Nephron (organoid): ENCODE measurements at regions not wholly inside any gene's neighbourhood (a gene's known extent, or its start where the extent isn't known, plus 50 kb on each side); places are given as distances from the start of the nearest gene placed in this dataset.
A peak's percentile ranks its signal among the peaks of the same experiment; 100 is the strongest.
"Not testable (repeated sequence)": the region's sequence is repeated elsewhere in the genome, so short reads cannot be mapped to it uniquely, and the experiment has no call there.

Experiments
- H3K27ac Mint-ChIP-seq, 3 experiments: 2 replicates each; pipeline ENCODE4 v1.8.0; 2020; ENCODE audit warnings: mixed read lengths in 3 of 3, mild to moderate bottlenecking in 2 of 3, moderate library complexity in 1 of 3
- H3K27me3 Mint-ChIP-seq: 2 replicates; pipeline ENCODE4 v1.8.0; 2021; ENCODE audit warnings: low read depth, mild to moderate bottlenecking, moderate library complexity, mixed read lengths
- H3K36me3 Mint-ChIP-seq: 2 replicates; pipeline ENCODE4 v1.8.0; 2020; ENCODE audit warnings: low read depth, mixed read lengths
- H3K4me1 Mint-ChIP-seq: 2 replicates; pipeline ENCODE4 v1.8.0; 2020; ENCODE audit warnings: mixed read lengths
- H3K4me3 Mint-ChIP-seq, 3 experiments: 2 replicates each; pipeline ENCODE4 v1.8.0; 2020; ENCODE audit warnings: mild to moderate bottlenecking in 3 of 3, mixed read lengths in 3 of 3, moderate library complexity in 2 of 3
- H3K9me3 Mint-ChIP-seq: 2 replicates; pipeline ENCODE4 v1.8.0; 2020; ENCODE audit warnings: mixed read lengths
- CTCF ChIP-seq, 3 experiments: fragments of 200-600 bp; sonication (generic); IDR thresholded peaks; one replicate each; pipeline ENCODE4 v1.5.0; 2021; ENCODE audit warnings: antibody characterized with exemption in 3 of 3; ENCODE audit not compliant: unreplicated experiment in 3 of 3

GRCh38 chr3:74921676-74922075 is 307.2 kb upstream of the CNTN3 start:
- Mint-ChIP-seq H3K9me3 (no peaks in the 10 kb centered on the region), H3K27me3 (no peaks in the 10 kb centered on the region), H3K4me3 (no peak overlapping the region), H3K4me1 (peaks cover 34% of the 10 kb centered on the region), H3K27ac (peak overlapping the region in 2 of 3 experiments; percentile 35 to 62), H3K36me3 (no peaks in the 10 kb centered on the region)
- no peak for TF ChIP-seq CTCF (IDR thresholded peaks at IDR 0.05; ENCODE audit: unreplicated experiment in 3 of 3)

GRCh38 chr3:74920721-74921350 is 306.4 kb upstream of the CNTN3 start:
- no peaks in the 10 kb centered on the region for H3K9me3 Mint-ChIP-seq
- peak overlapping the region in 2 of 3 experiments; percentile 35 to 62 for H3K27ac Mint-ChIP-seq
- H3K4me3 Mint-ChIP-seq: no peak overlapping the region
- no peaks in the 10 kb centered on the region for H3K27me3 Mint-ChIP-seq
- peaks cover 34% of the 10 kb centered on the region for H3K4me1 Mint-ChIP-seq
- TF ChIP-seq CTCF (IDR thresholded peaks at IDR 0.05; ENCODE audit: unreplicated experiment in 3 of 3): no peak
- H3K36me3 Mint-ChIP-seq: no peaks in the 10 kb centered on the region

GRCh38 chr3:74916696-74917095 is 302.2 kb upstream of the CNTN3 start:
- H3K36me3 Mint-ChIP-seq: no peaks in the 10 kb centered on the region
- H3K27ac Mint-ChIP-seq: no peak overlapping the region
- no peaks in the 10 kb centered on the region for H3K9me3 Mint-ChIP-seq
- peaks cover 32% of the 10 kb centered on the region for H3K4me1 Mint-ChIP-seq
- no peaks in the 10 kb centered on the region for H3K27me3 Mint-ChIP-seq
- H3K4me3 Mint-ChIP-seq: no peak overlapping the region
- no peak for TF ChIP-seq CTCF (IDR thresholded peaks at IDR 0.05; ENCODE audit: unreplicated experiment in 3 of 3)

DNA sequence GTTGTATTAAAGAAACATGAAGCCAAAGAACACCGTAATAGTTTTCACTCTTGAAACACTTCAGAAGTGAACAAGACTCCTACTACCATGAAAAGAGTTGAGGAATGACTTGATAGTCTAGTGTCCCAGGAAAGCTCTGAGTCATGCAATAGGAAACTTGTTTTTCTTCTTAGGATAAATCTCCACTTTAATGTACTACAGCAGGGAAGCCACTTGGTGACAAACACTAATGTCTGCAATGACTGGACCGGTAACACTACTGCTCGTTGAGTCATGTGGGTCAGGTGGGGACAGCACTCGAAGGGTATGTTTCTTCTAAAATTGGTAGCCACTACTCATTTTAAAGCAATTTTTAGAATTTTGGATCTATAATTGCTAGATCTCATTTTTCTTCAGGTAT is 291.7 kb upstream of the CNTN3 start:
- no peak overlapping the region for H3K27ac Mint-ChIP-seq
- H3K27me3 Mint-ChIP-seq: no peaks in the 10 kb centered on the region
- no peaks in the 10 kb centered on the region for H3K4me1 Mint-ChIP-seq
- H3K36me3 Mint-ChIP-seq: no peaks in the 10 kb centered on the region
- H3K4me3 Mint-ChIP-seq: no peak overlapping the region
- peaks cover 2% of the 10 kb centered on the region for H3K9me3 Mint-ChIP-seq
- TF ChIP-seq CTCF (IDR thresholded peaks at IDR 0.05; ENCODE audit: unreplicated experiment in 3 of 3): no peak

DNA sequence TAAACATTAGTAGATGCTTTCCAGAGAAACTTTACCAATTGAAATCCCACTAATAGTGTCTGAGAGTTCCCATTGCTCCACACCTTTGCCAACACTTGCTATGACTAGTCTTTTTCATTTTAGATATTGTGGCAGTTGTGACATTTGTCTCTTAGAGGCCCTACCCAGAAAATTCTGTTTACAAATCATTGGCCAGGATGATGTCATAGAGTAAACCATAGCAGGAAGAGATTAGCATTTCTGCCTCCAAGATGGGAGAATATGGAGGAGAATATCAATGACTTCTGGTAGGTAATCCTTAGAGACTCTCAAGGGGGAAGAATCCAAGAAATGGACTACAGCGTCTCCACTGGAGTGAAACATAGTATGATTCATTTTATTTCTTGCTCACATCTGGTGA is 291.0 kb upstream of the CNTN3 start:
- TF ChIP-seq CTCF (IDR thresholded peaks at IDR 0.05; ENCODE audit: unreplicated experiment in 3 of 3): no peak
- H3K27ac Mint-ChIP-seq: no peak overlapping the region
- H3K9me3 Mint-ChIP-seq: peaks cover 2% of the 10 kb centered on the region
- H3K27me3 Mint-ChIP-seq: no peaks in the 10 kb centered on the region
- no peaks in the 10 kb centered on the region for H3K36me3 Mint-ChIP-seq
- no peak overlapping the region for H3K4me3 Mint-ChIP-seq
- H3K4me1 Mint-ChIP-seq: no peaks in the 10 kb centered on the region

- H3K27ac Mint-ChIP-seq: no peak overlapping the region
Measured at GRCh38 chr3:74904646-74905045, 290.2 kb upstream of the CNTN3 start.

GRCh38 chr3:74899796-74900516 is 285.5 kb upstream of the CNTN3 start:
- not testable (repeated sequence) for H3K36me3 Mint-ChIP-seq, H3K4me1 Mint-ChIP-seq, H3K27me3 Mint-ChIP-seq, H3K9me3 Mint-ChIP-seq, H3K4me3 Mint-ChIP-seq, H3K27ac Mint-ChIP-seq

More at GRCh38 chr3:74904646-74905045, 290.2 kb upstream of the CNTN3 start:
- H3K4me3 Mint-ChIP-seq: no peak overlapping the region
- no peaks in the 10 kb centered on the region for H3K27me3 Mint-ChIP-seq
- no peaks in the 10 kb centered on the region for H3K4me1 Mint-ChIP-seq
- no peaks in the 10 kb centered on the region for H3K36me3 Mint-ChIP-seq
- no peak for TF ChIP-seq CTCF (IDR thresholded peaks at IDR 0.05; ENCODE audit: unreplicated experiment in 3 of 3)
- peaks cover 2% of the 10 kb centered on the region for H3K9me3 Mint-ChIP-seq
